ENCODE measurements at regions not wholly inside any gene's neighbourhood (a gene's known extent, or its start where the extent isn't known, plus 50 kb on each side); places are given as distances from the start of the nearest gene placed in this dataset.

DNA sequence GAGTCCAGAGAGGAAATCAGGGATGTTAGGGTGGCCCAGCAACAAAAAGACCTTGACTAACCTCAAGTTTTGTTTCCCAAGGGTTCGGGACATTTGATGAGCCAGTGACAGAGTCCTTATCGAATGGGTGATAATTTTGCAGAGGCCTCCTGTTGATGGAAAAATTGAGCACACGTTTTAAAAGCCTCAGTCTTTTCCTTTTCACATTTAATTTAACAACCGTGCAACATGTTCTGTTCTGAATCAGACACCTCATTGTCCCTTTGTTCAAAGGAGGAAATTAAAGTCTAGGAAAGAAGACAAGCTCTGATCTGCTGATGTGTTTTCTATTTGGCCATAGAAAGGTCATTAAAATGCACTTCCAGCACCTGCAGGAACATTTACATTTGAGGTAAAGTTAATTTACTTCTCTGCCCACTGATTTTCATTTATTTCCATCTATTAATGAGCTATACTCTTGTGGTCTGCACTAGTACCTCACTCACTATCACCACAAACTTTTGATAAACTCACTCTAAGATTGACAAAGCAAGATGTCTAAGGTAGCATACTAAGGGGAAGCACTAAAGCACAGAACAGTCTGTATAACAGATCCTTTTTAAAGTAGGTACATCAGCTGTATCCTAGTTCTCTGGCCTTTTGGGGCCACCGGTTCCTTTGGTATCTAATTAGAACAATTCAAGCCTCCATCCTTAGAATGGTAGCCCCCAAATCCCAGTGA, 147.0 kb downstream of the RPAP3 start:
- DNase-seq = no peak

- DNase-seq = no peak
Measured at GRCh38 chr12:47557386-47557785, 148.4 kb downstream of the RPAP3 start.

DNA sequence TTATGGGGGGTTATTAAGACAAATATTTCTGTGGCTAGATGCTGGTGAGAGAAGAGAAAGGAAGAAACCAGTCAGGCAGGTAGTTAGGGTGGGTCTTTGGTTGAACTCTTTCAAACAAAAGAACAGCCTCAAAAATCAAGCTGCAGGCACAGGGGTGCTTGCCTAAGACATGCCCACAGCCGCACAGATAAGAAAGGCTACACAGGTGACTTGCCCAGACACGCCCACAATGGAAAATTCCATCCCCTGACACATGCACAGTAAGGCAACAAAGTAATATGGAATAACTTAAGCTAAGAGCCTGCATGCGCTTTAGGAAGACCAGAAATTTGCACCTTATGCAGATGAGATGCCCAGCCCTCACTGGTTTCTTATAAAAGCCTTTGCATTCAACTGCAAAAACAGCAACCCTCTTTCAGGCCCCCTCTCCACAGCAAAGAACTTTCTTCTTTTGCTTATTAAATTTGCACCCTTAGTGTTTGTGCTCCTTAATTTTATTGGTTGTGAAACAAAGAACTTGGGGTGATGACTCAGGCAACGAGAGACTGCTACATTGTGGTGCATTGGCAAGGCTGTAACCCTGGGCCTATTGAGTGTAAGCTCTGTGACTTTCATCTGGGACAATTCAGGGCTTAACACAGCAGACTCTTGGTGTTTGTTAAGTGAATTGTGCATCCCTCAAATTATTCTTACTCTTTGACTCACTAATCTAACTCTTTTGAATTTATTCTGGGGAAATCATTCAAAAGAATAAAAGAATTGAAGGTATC, 149.4 kb downstream of the RPAP3 start:
- DNase-seq = no peak

DNA sequence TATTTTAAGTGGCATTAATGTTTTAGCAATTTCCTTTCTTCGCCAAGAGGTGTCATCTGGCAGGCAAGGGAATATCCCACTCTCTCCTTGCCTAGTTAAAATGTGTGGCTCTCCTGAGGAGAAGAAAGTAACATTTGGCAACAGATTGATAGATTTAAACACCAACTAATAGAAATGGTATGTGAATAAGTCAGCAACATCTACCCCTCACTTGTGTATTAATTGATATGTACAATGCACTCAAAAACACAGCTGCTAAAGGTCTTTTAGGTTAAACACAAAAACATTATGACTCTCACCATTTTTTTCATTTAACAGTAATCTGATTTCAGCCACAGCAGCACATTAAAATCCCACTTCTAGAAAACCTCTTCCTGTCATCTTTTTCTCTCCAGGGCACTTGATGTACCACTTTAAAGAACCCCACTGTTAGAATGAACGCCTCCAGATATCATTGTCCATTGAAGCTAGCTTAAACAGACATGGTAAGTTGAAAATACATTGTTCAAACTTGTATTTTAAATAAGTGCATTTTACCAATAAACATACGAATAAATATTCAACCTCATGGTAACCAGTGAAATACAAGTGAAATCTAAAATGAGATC, 151.7 kb downstream of the RPAP3 start:
- no peak for DNase-seq

DNA sequence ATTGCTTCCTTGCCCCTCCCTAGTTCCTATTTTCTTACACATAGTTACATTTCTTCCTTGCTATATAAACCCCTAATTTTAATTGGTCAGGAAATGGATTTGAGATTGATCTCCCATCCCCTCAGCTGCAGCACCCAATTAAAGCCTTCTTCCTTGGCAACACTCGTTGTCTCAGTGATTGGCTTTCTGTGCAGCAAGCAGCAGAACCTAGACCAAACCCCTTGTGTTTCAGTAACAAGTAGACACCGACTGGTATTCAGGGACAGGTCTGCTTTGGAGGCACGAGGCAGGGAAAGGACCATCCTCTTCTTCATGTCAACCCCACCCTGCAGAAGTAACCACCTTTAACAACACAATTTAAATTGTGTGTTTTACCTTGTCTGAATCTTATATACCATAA, 152.6 kb downstream of the RPAP3 start:
- DNase-seq = no peak

GRCh38 chr12:47551426-47551851, 154.4 kb downstream of the RPAP3 start:
- no peak for DNase-seq

- no peak for DNase-seq
Measured at GRCh38 chr12:47549258-47549657, 156.6 kb downstream of the RPAP3 start.

DNA sequence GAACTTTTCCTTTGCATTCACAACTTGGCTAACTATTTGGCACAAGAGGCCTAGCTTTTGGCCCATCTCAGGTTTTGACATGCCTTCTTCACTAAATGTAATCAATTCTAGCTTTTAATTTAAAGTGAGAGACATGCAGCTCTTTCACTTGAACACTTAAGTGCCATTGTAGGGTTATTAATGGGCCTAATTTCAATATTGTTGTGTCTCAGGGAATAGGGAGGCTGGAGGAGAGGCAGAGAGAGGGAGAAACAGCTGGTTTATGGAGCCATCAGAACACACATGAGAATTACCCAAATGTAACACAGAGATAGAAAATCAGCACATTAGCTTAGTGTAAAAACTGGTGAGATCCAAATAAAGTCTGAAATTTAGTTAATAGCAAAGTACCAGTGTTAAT, 157.4 kb downstream of the RPAP3 start:
- no peak for DNase-seq

DNA sequence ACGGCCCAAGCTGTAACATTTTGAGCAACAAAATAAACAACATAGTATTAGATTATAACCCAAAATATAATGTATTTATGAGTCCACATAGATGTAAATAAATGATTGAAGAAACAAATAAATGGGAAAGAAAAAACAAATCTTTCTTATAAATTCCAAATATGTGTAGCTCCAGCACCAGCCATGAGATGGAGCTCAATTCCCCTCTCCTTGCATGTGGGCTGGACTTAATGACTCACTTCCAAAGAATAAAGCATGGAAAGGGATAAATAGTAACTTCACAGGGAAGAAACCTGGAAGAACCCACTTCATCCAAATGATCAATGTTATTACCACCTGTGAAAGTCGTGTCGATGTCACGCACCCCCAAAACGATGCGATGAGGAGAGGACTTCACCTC, 158.8 kb downstream of the RPAP3 start:
- peak in 1 of 2 experiments; percentile 13 for DNase-seq

- DNase-seq = no peak
Measured at GRCh38 chr12:47545938-47546609, 159.8 kb downstream of the RPAP3 start.

DNA sequence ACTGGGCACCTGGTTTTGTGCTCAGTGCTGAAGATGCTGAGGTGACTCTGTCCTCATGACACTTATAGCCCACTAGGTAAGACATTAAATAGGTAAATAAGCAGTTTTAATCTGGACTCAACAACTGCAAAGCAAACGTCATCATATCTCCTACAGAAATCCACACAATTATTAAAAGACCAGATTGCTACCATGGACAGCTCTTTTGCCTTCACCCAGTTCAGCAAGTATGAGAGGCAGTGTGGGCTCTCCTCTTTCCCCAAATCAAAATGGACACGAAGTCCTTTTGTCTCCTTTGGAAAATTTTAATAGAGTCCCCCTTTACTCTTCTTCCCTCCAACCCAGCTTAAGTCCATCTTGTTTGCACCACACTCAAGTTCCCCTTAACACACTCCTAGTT, 171.1 kb downstream of the RPAP3 start:
- DNase-seq = no peak

DNA sequence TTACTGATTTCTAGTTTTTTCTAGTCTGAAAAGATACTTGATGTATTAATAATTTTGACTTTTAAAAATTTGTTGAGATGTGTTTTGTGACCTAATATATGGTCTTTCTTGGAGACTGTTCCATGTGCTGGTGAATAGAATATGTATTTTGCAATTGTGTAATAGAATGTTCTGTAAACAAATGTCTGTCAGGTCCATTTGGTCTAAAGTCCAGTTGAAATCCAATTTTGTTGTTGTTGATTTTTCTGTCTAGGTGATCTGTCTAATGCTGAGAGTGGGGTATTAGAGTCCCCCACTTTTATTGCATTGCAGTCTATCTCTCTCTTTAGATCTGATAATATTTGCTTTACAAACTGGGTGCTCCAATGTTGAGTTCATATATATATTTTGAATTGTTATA, 175.8 kb downstream of the RPAP3 start:
- no peak for DNase-seq

DNA sequence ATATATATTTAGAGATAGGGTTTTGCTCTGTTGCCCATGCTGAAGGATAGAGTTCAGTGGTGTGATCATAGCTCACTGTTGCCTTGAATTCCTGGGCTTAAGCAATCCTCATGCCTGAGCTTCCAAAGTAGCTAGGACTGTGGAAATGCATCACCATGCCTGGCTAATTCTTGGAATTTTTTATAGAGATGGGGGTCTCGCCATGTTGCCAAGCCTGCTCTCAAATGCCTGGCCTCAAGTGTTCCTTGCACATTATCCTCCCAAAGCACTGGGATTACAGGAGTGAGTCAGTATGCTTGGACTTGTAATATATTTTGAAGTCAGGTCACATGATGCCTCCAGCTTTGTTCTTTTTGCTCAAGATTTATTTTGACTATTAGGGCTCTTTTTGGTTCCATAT, 178.0 kb downstream of the RPAP3 start:
- no peak for DNase-seq

GRCh38 chr12:47520029-47520428, 185.8 kb downstream of the RPAP3 start:
- DNase-seq = no peak

DNA sequence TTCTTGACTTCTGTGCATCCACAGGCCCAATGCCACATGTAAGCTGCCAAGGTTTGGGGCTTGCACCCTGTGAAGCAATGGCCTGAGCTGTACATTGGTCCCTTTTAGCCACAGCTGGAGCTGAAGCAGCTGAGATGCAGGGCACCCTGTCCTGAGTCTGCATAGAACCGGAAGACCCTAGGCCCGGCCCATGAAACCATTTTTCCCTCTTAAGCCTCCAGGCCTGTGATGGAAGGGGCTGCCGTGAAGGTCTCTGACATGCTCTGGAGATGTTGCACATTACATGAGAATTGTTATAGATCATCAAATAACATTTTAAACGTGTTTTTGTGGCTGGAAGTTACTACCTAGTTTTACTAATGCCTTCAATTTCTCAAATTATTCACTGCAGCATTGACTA, 188.7 kb downstream of the RPAP3 start:
- DNase-seq = no peak

- DNase-seq = no peak
Measured at GRCh38 chr12:47509398-47509851, 196.4 kb downstream of the RPAP3 start.

DNA sequence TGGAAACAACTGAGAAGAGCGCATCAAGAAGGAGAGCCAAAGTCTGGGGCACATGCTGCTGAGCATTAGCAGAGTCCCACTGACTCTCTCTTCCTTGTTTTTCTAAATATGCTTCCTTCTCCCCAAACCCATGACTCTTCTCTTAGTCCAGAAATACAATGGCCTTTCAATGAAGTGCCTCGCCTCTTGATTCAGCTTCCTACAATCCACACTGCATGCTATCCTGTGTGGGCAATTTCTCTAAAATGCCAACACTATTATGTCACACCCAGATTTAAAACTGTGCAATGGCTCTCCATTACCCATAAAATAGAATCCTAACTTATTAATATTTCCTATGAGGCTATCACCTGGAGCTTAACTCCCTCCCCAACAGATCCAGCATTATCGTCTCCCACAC, 198.6 kb downstream of the RPAP3 start:
- no peak for DNase-seq

DNA sequence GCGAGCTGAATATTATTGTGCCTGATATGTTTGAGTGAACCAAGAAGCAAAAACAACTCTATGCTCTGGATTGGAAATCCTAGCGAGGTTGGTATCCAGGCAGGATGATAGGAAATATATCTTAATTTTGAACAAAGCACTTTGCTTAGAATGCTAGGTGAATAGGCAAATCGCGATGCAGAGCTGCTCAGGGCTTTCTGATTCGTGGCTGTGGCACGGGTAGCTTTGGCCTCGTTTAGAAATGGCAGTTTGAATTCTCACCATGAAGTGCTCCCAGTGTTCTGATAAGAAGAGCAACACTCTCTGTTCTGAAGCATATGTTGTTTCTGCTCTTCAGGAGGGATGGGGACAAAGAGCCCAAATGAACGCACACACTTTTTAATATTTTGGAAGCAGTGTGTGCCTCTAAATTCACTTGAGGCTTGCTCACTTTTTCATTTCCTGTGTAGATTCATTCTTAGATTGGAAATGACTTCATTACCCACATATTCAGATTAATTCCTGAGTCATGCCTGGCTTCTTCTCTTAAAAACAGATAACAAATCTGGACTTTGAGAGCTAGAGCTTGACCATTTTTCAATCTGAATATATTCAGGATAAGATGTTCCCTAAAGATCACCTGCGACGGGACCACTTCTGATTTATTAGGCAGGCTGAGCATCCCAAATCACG, 200.9 kb downstream of the RPAP3 start:
- DNase-seq = no peak

GRCh38 chr12:47493801-47494200, 212.0 kb downstream of the RPAP3 start:
- DNase-seq = no peak

GRCh38 chr12:47491516-47492305, 214.1 kb downstream of the RPAP3 start:
- DNase-seq = no peak

DNA sequence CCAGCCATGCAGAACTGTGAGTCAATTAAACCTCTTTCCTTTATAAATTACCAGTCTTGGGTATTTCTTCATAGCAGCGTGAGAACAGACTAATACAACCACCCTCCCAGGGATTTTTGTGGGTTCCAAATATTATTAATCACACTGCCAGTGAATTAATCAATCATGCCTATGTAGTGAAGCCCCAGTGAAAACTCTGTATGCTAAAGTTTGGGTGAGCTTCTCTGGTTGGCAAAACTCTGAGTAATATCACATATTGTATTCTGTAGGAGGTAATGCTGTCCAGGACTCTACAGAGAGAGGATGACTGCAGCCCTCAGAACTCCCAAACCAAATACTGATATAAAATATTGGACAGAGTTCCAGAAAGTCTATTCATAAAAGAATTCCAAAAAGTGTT, 216.9 kb downstream of the RPAP3 start:
- DNase-seq = no peak

DNA sequence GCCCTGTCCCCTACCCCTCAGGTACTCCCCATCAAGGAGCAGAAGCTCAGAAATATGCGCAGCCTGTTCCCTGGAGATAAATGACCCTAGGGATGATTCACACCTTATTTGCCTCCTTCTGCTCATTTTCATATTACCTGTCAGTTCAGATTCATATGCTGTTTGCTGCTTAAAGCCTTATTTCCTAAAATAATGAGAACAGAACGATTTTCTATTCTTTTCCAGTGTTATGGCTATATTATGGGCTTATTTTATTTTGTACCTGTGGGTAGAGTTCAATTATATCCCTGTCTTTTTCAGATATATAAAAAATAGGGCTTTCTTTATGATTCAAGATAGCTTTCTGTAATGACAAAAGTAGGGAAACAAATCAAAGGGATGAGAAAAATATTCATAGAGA, 224.8 kb downstream of the RPAP3 start:
- no peak for DNase-seq

Measured in SW 1271 (cell line).